ENCODE measurements at regions not wholly inside any gene's neighbourhood (a gene's known extent, or its start where the extent isn't known, plus 50 kb on each side); places are given as distances from the start of the nearest gene placed in this dataset.

DNA sequence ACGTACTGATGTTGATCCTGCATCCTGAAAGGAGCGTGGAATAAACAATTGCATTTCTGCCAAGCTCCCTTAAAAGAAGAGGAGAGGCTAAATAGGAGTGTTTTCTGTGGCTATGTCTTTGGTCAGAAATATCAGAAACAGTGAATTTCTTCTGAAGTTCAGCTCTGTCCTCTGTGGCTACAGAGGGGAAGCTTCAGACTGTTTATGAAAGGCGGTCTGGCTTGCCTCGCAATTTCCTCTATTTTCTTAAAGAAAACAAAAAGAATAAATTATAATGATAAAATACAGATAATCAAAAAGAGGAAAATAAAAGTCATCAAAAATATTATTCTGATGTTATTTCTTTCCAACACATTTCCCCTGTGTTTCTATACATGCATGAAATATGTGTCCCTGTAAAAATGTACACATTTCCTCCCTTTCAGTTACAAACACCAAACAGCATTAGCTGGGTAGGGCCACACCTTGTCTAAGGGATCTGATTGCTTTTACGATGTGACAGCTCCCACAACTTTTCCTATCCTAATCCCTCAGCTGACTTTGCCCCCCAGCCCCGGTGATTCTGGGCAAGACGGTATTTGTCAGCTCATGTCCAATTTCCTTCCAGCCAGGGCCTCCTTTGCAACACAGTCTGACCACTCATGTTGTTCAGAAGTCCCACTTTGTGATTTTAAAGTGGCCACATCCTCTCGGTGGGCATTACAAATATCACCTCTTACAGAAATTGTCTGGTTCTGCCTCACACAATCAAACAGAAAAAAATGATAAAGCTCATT, 439.0 kb downstream of the HS3ST3B1 start:
- Histone ChIP-seq H3K9me2 (ENCODE audit: low read depth, low read length) (no peaks in the 10 kb centered on the region), H3K4me1 (ENCODE audit: insufficient read depth, low read length, severe bottlenecking) (no peaks in the 10 kb centered on the region), H3F3A (ENCODE audit: insufficient read depth, low read length) (no peaks in the 10 kb centered on the region), H4K20me1 (ENCODE audit: insufficient read depth, low read length) (no peaks in the 10 kb centered on the region), H3K4me2 (ENCODE audit: low read length) (no peak overlapping the region), H3K4me3 (ENCODE audit: low read depth, low read length, poor library complexity, severe bottlenecking) (no peak overlapping the region), H3K9me3 (ENCODE audit: low read length) (no peaks in the 10 kb centered on the region), H3K27ac (ENCODE audit: low read depth, low read length, poor library complexity, severe bottlenecking) (no peak overlapping the region), H3K27me3 (ENCODE audit: insufficient read depth, low read length) (no peaks in the 10 kb centered on the region), H3K36me3 (ENCODE audit: insufficient read depth, low read length) (no peaks in the 10 kb centered on the region), H3K9ac (ENCODE audit: low read length) (no peak overlapping the region), H3K79me2 (ENCODE audit: insufficient read depth, low read length) (no peaks in the 10 kb centered on the region), H2AFZ (ENCODE audit: low read length) (no peak overlapping the region)
- TF ChIP-seq CTCF (IDR thresholded peaks at IDR 0.05; ENCODE audit: low read length) (no peak), EZH2 (IDR thresholded peaks at IDR 0.05; ENCODE audit: borderline replicate concordance, low read length) (no peak)

DNA sequence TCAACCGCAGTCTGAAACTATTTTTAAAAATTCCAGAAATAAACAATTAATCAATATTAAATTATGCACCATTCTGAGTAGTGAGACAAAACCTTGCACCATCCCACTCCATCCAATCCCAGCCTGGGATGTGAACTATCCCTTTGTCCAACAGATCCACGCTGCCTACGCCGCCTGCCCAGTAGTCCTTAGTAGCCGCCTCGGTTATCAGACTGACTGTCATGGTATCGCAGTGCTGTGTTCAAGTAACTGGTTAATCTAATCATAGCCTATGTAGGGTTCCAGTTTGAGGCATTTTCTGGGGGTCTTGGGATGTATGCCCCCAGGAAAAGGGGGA, 437.7 kb downstream of the HS3ST3B1 start:
- Histone ChIP-seq H3K27me3 (ENCODE audit: insufficient read depth, low read length) (no peaks in the 10 kb centered on the region), H3K27ac (ENCODE audit: low read depth, low read length, poor library complexity, severe bottlenecking) (no peak overlapping the region), H3K9ac (ENCODE audit: low read length) (no peak overlapping the region), H3K36me3 (ENCODE audit: insufficient read depth, low read length) (no peaks in the 10 kb centered on the region), H3F3A (ENCODE audit: insufficient read depth, low read length) (no peaks in the 10 kb centered on the region), H3K4me2 (ENCODE audit: low read length) (no peak overlapping the region), H3K4me1 (ENCODE audit: insufficient read depth, low read length, severe bottlenecking) (no peaks in the 10 kb centered on the region), H4K20me1 (ENCODE audit: insufficient read depth, low read length) (no peaks in the 10 kb centered on the region), H2AFZ (ENCODE audit: low read length) (no peak overlapping the region), H3K9me3 (ENCODE audit: low read length) (no peaks in the 10 kb centered on the region), H3K79me2 (ENCODE audit: insufficient read depth, low read length) (no peaks in the 10 kb centered on the region), H3K4me3 (ENCODE audit: low read depth, low read length, poor library complexity, severe bottlenecking) (no peak overlapping the region), H3K9me2 (ENCODE audit: low read depth, low read length) (no peaks in the 10 kb centered on the region)
- no peak for TF ChIP-seq CTCF (IDR thresholded peaks at IDR 0.05; ENCODE audit: low read length)
- no peak for TF ChIP-seq EZH2 (IDR thresholded peaks at IDR 0.05; ENCODE audit: borderline replicate concordance, low read length)

- H3K9ac ChIP-seq (ENCODE audit: low read length), result no peak overlapping the region
Observed at GRCh38 chr17:14737984-14738651, 437.2 kb downstream of the HS3ST3B1 start.

More at GRCh38 chr17:14737984-14738651, 437.2 kb downstream of the HS3ST3B1 start:
- Histone ChIP-seq H2AFZ (ENCODE audit: low read length) (no peak overlapping the region), H3K4me1 (ENCODE audit: insufficient read depth, low read length, severe bottlenecking) (no peaks in the 10 kb centered on the region), H3K27me3 (ENCODE audit: insufficient read depth, low read length) (no peaks in the 10 kb centered on the region), H3K27ac (ENCODE audit: low read depth, low read length, poor library complexity, severe bottlenecking) (no peak overlapping the region), H3K9me3 (ENCODE audit: low read length) (no peaks in the 10 kb centered on the region), H3K4me3 (ENCODE audit: low read depth, low read length, poor library complexity, severe bottlenecking) (no peak overlapping the region), H4K20me1 (ENCODE audit: insufficient read depth, low read length) (no peaks in the 10 kb centered on the region), H3K4me2 (ENCODE audit: low read length) (no peak overlapping the region), H3K79me2 (ENCODE audit: insufficient read depth, low read length) (no peaks in the 10 kb centered on the region), H3K9me2 (ENCODE audit: low read depth, low read length) (no peaks in the 10 kb centered on the region), H3F3A (ENCODE audit: insufficient read depth, low read length) (no peaks in the 10 kb centered on the region), H3K36me3 (ENCODE audit: insufficient read depth, low read length) (no peaks in the 10 kb centered on the region)
- TF ChIP-seq CTCF (IDR thresholded peaks at IDR 0.05; ENCODE audit: low read length) (no peak), EZH2 (IDR thresholded peaks at IDR 0.05; ENCODE audit: borderline replicate concordance, low read length) (no peak)
